ENCODE measurements at regions not wholly inside any gene's neighbourhood (a gene's known extent, or its start where the extent isn't known, plus 50 kb on each side); places are given as distances from the start of the nearest gene placed in this dataset.

GRCh38 chrX:107560980-107561379, 67.3 kb upstream of the PRPS1 start:
- TF ChIP-seq CTCF (IDR thresholded peaks at IDR 0.05): no peak
- TF ChIP-seq POLR2A (IDR thresholded peaks at IDR 0.05): no peak
